Left cardiac atrium (tissue), 4 donors: ENCODE measurements at regions not wholly inside any gene's neighbourhood (a gene's known extent, or its start where the extent isn't known, plus 50 kb on each side); places are given as distances from the start of the nearest gene placed in this dataset.
"Not testable (repeated sequence)": the region's sequence is repeated elsewhere in the genome, so short reads cannot be mapped to it uniquely, and the experiment has no call there.

Experiments used
- ATAC-seq, 2 donors: fragments of 200-7000 bp; cut with Tn5 transposase; one replicate each; pipeline ENCODE4 v1.9.1; 2020; ENCODE audit warnings: mild to moderate bottlenecking in 2 of 2, moderate library complexity in 2 of 2
- DNase-seq: peaks from one replicate; pipeline ENCODE4 v3.0.0-alpha.2; 2020
- intact Hi-C, 2 donors: fragments of 100-400 bp; cut with DNase I; formaldehyde crosslinking; loops; one replicate each; pipeline versions ENCODE4 v1.14.1 to v1.15.1; 2022 to 2023
- donor health status: DM: no; HTN: yes; CAD: no.
- donor health status: DM: no; HTN: yes; CAD: no; lungs with severe emphysema.
- donor health status: DM: yes; HTN: yes; CAD: no.
- donor health status: Dilated cardiomyopathy.

- DNase-seq (no peak), ATAC-seq (no peak)
- intact Hi-C loops, result no loop called here
Measured at GRCh38 chrX:39480963-39481362, 616.8 kb downstream of the BCOR start.

- ATAC-seq, result no peak
Measured at GRCh38 chrX:39481621-39482020, 616.1 kb downstream of the BCOR start.

GRCh38 chrX:39484159-39485068, 613.3 kb downstream of the BCOR start:
- ATAC-seq (no peak), DNase-seq (no peak)

More at GRCh38 chrX:39481621-39482020, 616.1 kb downstream of the BCOR start:
- no peak for DNase-seq
- intact Hi-C loops, result no loop called here

GRCh38 chrX:39487166-39487968, 610.4 kb downstream of the BCOR start:
- DNase-seq, result no peak
- ATAC-seq, result peak in 1 of 2 donors; percentile 39
- intact Hi-C loops, result no loop called here

More at GRCh38 chrX:39484159-39485068, 613.3 kb downstream of the BCOR start:
- intact Hi-C loops, result no loop called here

- ATAC-seq, result no peak
- intact Hi-C loops, result no loop called here
- no peak for DNase-seq
Measured at GRCh38 chrX:39487969-39488330, 609.8 kb downstream of the BCOR start.

GRCh38 chrX:39491548-39492297, 606.0 kb downstream of the BCOR start:
- intact Hi-C loops, result no loop called here
- DNase-seq (no peak), ATAC-seq (peak; percentile 20 to 67)

- DNase-seq (no peak), ATAC-seq (peak in 1 of 2 donors; percentile 59)
- intact Hi-C loops, result no loop called here
Measured at GRCh38 chrX:39492497-39493162, 605.1 kb downstream of the BCOR start.

GRCh38 chrX:39493168-39493567, 604.6 kb downstream of the BCOR start:
- DNase-seq (no peak), ATAC-seq (no peak)
- intact Hi-C loops, result no loop called here

- intact Hi-C loops, ATAC-seq, DNase-seq: not testable (repeated sequence)
Measured at GRCh38 chrX:39497117-39497516, 600.6 kb downstream of the BCOR start.

- DNase-seq (no peak), ATAC-seq (peak in 1 of 2 donors; percentile 61)
- intact Hi-C loops, result no loop called here
Measured at GRCh38 chrX:39497702-39498265, 600.0 kb downstream of the BCOR start.

- intact Hi-C loops, result no loop called here
- ATAC-seq (no peak), DNase-seq (no peak)
Measured at GRCh38 chrX:39499996-39500395, 597.8 kb downstream of the BCOR start.

GRCh38 chrX:39501822-39502221, 595.9 kb downstream of the BCOR start:
- ATAC-seq, result no peak
- intact Hi-C loops, result no loop called here

GRCh38 chrX:39502486-39502885, 595.3 kb downstream of the BCOR start:
- no peak for ATAC-seq
- intact Hi-C loops, result no loop called here
- DNase-seq, result no peak

More at GRCh38 chrX:39501822-39502221, 595.9 kb downstream of the BCOR start:
- DNase-seq, result no peak

GRCh38 chrX:39504227-39504626, 593.5 kb downstream of the BCOR start:
- intact Hi-C loops, result no loop called here
- DNase-seq (no peak), ATAC-seq (no peak)

GRCh38 chrX:39504850-39505259, 592.9 kb downstream of the BCOR start:
- intact Hi-C loops, result no loop called here
- ATAC-seq, result peak in 1 of 2 donors; percentile 31
- no peak for DNase-seq

GRCh38 chrX:39506131-39506530, 591.6 kb downstream of the BCOR start:
- intact Hi-C loops, result no loop called here
- ATAC-seq (no peak), DNase-seq (no peak)

GRCh38 chrX:39507034-39507433, 590.7 kb downstream of the BCOR start:
- ATAC-seq, result no peak
- DNase-seq, result no peak
- intact Hi-C loops, result no loop called here

- ATAC-seq (peak in 1 of 2 donors; percentile 44), DNase-seq (no peak)
- intact Hi-C loops, result no loop called here
Measured at GRCh38 chrX:39507617-39508299, 590.0 kb downstream of the BCOR start.
